K562 (cell line): ENCODE measurements at regions not wholly inside any gene's neighbourhood (a gene's known extent, or its start where the extent isn't known, plus 50 kb on each side); places are given as distances from the start of the nearest gene placed in this dataset.

Source experiments
- CTCF ChIP-seq, 3 experiments: IDR thresholded peaks in 2 of 3; conservative IDR thresholded peaks in 1 of 3; 2 replicates each; pipeline ENCODE4 v1.5.1; 2011 to 2012; ENCODE audit warnings: low read length in 3 of 3, mild to moderate bottlenecking in 3 of 3, control low read depth in 2 of 3, improper control_type of control experiment in 1 of 3, inconsistent platforms in 1 of 3, low read depth in 1 of 3, mixed read lengths in 1 of 3, moderate library complexity in 1 of 3; ENCODE audit not compliant: insufficient read depth in 2 of 3
- ELF1 ChIP-seq: fragments of 200-800 bp; sonication (Bioruptor generic); IDR thresholded peaks from 2 replicates; pipeline ENCODE4 v1.6.1; 2016; ENCODE audit warnings: missing genetic modification characterization, missing compliant biosample characterization
- EZH2 ChIP-seq: IDR thresholded peaks from 2 replicates; pipeline ENCODE4 v1.6.1; 2012; ENCODE audit warnings: low read depth, mild to moderate bottlenecking, inconsistent platforms, low read length, borderline replicate concordance
- MAFK ChIP-seq: IDR thresholded peaks from 2 replicates; pipeline ENCODE4 v1.6.1; 2011; ENCODE audit warnings: low read length, improper control_type of control experiment
- MYBL2 ChIP-seq, 2 experiments: fragments of 450-650 bp in 1 of 2; sonication (generic) in 1 of 2; formaldehyde crosslinking in 1 of 2; IDR thresholded peaks; 2 replicates each; pipeline versions ENCODE4 v1.6.1 to v1.8.1; 2017 to 2022; ENCODE audit warnings: borderline replicate concordance in 1 of 2, inconsistent platforms in 1 of 2, low read depth in 1 of 2, mild to moderate bottlenecking in 1 of 2, missing genetic modification reagents in 1 of 2, moderate library complexity in 1 of 2
- MYNN ChIP-seq, 2 experiments: sonication (generic); formaldehyde crosslinking in 1 of 2; IDR thresholded peaks; 2 replicates each; pipeline versions ENCODE4 v1.5.0 to v1.6.1; 2016 to 2020; ENCODE audit warnings: antibody characterized with exemption in 1 of 2, missing genetic modification reagents in 1 of 2
- RFX5 ChIP-seq: IDR thresholded peaks from 2 replicates; pipeline ENCODE4 v1.6.1; 2011; ENCODE audit warnings: low read depth, mild to moderate bottlenecking, improper control_type of control experiment, low read length

GRCh38 chr10:121250995-121251764 lies 347.1 kb downstream of the FGFR2 start:
- TF ChIP-seq ELF1 (tag) (no peak), MYBL2 (IDR thresholded peaks at IDR 0.05; ENCODE audit: low read depth) (no peak), MYBL2 (CRISPR knock-in tag; IDR thresholded peaks at IDR 0.05; ENCODE audit: borderline replicate concordance) (no peak), MYNN (IDR thresholded peaks at IDR 0.05) (no peak), MYNN (CRISPR knock-in tag; IDR thresholded peaks at IDR 0.05) (no peak), RFX5 (no peak), MAFK (no peak), CTCF (IDR thresholded peaks at IDR 0.05 in 2 of 3, conservative IDR thresholded peaks at IDR 0.05 in 1 of 3; ENCODE audit: insufficient read depth in 2 of 3, low read depth in 1 of 3, low read length in 3 of 3) (no peak), EZH2 (no peak)
